ENCODE measurements at regions not wholly inside any gene's neighbourhood (a gene's known extent, or its start where the extent isn't known, plus 50 kb on each side); places are given as distances from the start of the nearest gene placed in this dataset.
"Not testable (repeated sequence)": the region's sequence is repeated elsewhere in the genome, so short reads cannot be mapped to it uniquely, and the experiment has no call there.

- peak in 7 of 11 donors; percentile 7 to 45 (median 27) for DNase-seq (ENCODE audit: extremely low read depth in 1 of 11, low read depth in 9 of 11, low spot score in 4 of 11)
These were observed 59.4 kb downstream of the EBLN1 start for GRCh38 chr10:22158426-22158825.

- DNase-seq (ENCODE audit: extremely low read depth in 1 of 11, low read depth in 9 of 11, low spot score in 4 of 11) = no peak
These were observed 61.1 kb downstream of the EBLN1 start for GRCh38 chr10:22156750-22157149.

GRCh38 chr10:22152403-22152802 lies 65.4 kb downstream of the EBLN1 start:
- DNase-seq (ENCODE audit: extremely low read depth in 1 of 11, low read depth in 9 of 11, low spot score in 4 of 11) = no peak

GRCh38 chr10:22150842-22151241 lies 67.0 kb downstream of the EBLN1 start:
- no peak for DNase-seq (ENCODE audit: extremely low read depth in 1 of 11, low read depth in 9 of 11, low spot score in 4 of 11)

- DNase-seq (ENCODE audit: extremely low read depth in 1 of 11, low read depth in 9 of 11, low spot score in 4 of 11) = peak in 1 of 11 donors; percentile 3
These were observed 68.9 kb downstream of the EBLN1 start for GRCh38 chr10:22148961-22149360.

GRCh38 chr10:22145873-22146272 lies 71.9 kb downstream of the EBLN1 start:
- not testable (repeated sequence) for DNase-seq (ENCODE audit: extremely low read depth in 1 of 11, low read depth in 9 of 11, low spot score in 4 of 11)

- no peak for DNase-seq (ENCODE audit: extremely low read depth in 1 of 11, low read depth in 9 of 11, low spot score in 4 of 11)
These were observed 80.3 kb downstream of the EBLN1 start for GRCh38 chr10:22137542-22137941.

- no peak for DNase-seq (ENCODE audit: extremely low read depth in 1 of 11, low read depth in 9 of 11, low spot score in 4 of 11)
These were observed 82.2 kb downstream of the EBLN1 start for GRCh38 chr10:22135591-22135990.

- DNase-seq (ENCODE audit: extremely low read depth in 1 of 11, low read depth in 9 of 11, low spot score in 4 of 11) = peak; percentile 51 to 81 (median 65)
These were observed 83.8 kb downstream of the EBLN1 start for GRCh38 chr10:22133749-22134624.

GRCh38 chr10:22130824-22131223 lies 87.0 kb downstream of the EBLN1 start:
- not testable (repeated sequence) for DNase-seq (ENCODE audit: extremely low read depth in 1 of 11, low read depth in 9 of 11, low spot score in 4 of 11)

- DNase-seq (ENCODE audit: extremely low read depth in 1 of 11, low read depth in 9 of 11, low spot score in 4 of 11) = not testable (repeated sequence)
These were observed 88.2 kb downstream of the EBLN1 start for GRCh38 chr10:22129612-22130011.

- not testable (repeated sequence) for DNase-seq (ENCODE audit: extremely low read depth in 1 of 11, low read depth in 9 of 11, low spot score in 4 of 11)
These were observed 96.6 kb downstream of the EBLN1 start for GRCh38 chr10:22121181-22121580.

GRCh38 chr10:22120072-22120471 lies 97.7 kb downstream of the EBLN1 start:
- not testable (repeated sequence) for DNase-seq (ENCODE audit: extremely low read depth in 1 of 11, low read depth in 9 of 11, low spot score in 4 of 11)

GRCh38 chr10:22119575-22119974 lies 98.2 kb downstream of the EBLN1 start:
- DNase-seq (ENCODE audit: extremely low read depth in 1 of 11, low read depth in 9 of 11, low spot score in 4 of 11) = not testable (repeated sequence)

- DNase-seq (ENCODE audit: extremely low read depth in 1 of 11, low read depth in 9 of 11, low spot score in 4 of 11) = no peak
These were observed 106.1 kb downstream of the EBLN1 start for GRCh38 chr10:22111705-22112104.

- DNase-seq (ENCODE audit: extremely low read depth in 1 of 11, low read depth in 9 of 11, low spot score in 4 of 11) = no peak
These were observed 106.6 kb downstream of the EBLN1 start for GRCh38 chr10:22111260-22111659.

GRCh38 chr10:22110761-22111160 lies 107.1 kb downstream of the EBLN1 start:
- no peak for DNase-seq (ENCODE audit: extremely low read depth in 1 of 11, low read depth in 9 of 11, low spot score in 4 of 11)

GRCh38 chr10:22105270-22105669 lies 101.7 kb upstream of the DNAJC1 start:
- DNase-seq (ENCODE audit: extremely low read depth in 1 of 11, low read depth in 9 of 11, low spot score in 4 of 11) = no peak

- peak in 1 of 11 donors; percentile 8 for DNase-seq (ENCODE audit: extremely low read depth in 1 of 11, low read depth in 9 of 11, low spot score in 4 of 11)
These were observed 100.4 kb upstream of the DNAJC1 start for GRCh38 chr10:22103701-22104470.

GRCh38 chr10:22097696-22098095 lies 94.2 kb upstream of the DNAJC1 start:
- no peak for DNase-seq (ENCODE audit: extremely low read depth in 1 of 11, low read depth in 9 of 11, low spot score in 4 of 11)

Measured in renal cortex interstitium (tissue), 11 donors.